ENCODE measurements at regions not wholly inside any gene's neighbourhood (a gene's known extent, or its start where the extent isn't known, plus 50 kb on each side); places are given as distances from the start of the nearest gene placed in this dataset.

- no peak overlapping the region for H2BK5ac ChIP-seq (ENCODE audit: insufficient read length, low read length)
- H3K79me2 ChIP-seq (ENCODE audit: insufficient read depth, low read length), result no peaks in the 10 kb centered on the region
- H2AK5ac ChIP-seq (ENCODE audit: insufficient read length, low read length), result no peak overlapping the region
- H2BK12ac ChIP-seq (ENCODE audit: insufficient read length, low read depth, low read length), result no peak overlapping the region
- Mint-ChIP-seq H3K4me1 (no peaks in the 10 kb centered on the region; a peak in 1 of 4 replicates), H3K9me3 (peaks cover 0 to 5% of the 10 kb centered on the region in 2 experiments; a peak in 2 of 5 replicates), H3K36me3 (ENCODE audit: insufficient read depth in 1 of 3, low read depth in 3 of 3) (no peaks in the 10 kb centered on the region; a peak in 1 of 7 replicates), H3K4me3 (no peak overlapping the region), H3K27me3 (ENCODE audit: low read depth) (peaks cover 6% of the 10 kb centered on the region), H3K27ac (no peak overlapping the region)
- H3K23ac ChIP-seq (ENCODE audit: insufficient read length, low read depth, low read length), result no peak overlapping the region
- no peak for DNase-seq
- no peak overlapping the region for H3K4me2 ChIP-seq (ENCODE audit: insufficient read depth, insufficient read length, low read length)
- no peak overlapping the region for H3K14ac ChIP-seq (ENCODE audit: insufficient read depth, low read length)
- H3K79me1 ChIP-seq (ENCODE audit: insufficient read depth, low read depth, low read length, poor library complexity, severe bottlenecking), result no peaks in the 10 kb centered on the region
- H4K5ac ChIP-seq (ENCODE audit: insufficient read length, low read depth, low read length), result no peak overlapping the region
- H3K9me3 ChIP-seq (ENCODE audit: control insufficient read depth, low read depth, low read length), result no peaks in the 10 kb centered on the region
- no CpG with 5 or more reads among the region's 2 CpGs for WGBS (ENCODE audit: extremely low coverage, insufficient read length, low lambda C conversion rate)
- no peaks in the 10 kb centered on the region for H3K4me1 ChIP-seq (ENCODE audit: insufficient read depth, low read length)
- H2BK15ac ChIP-seq (ENCODE audit: low read depth, low read length), result no peak overlapping the region
- no peak overlapping the region for H2BK120ac ChIP-seq (ENCODE audit: low read depth, low read length, poor library complexity, severe bottlenecking)
- no peak overlapping the region for H4K91ac ChIP-seq (ENCODE audit: insufficient read length, low read depth, low read length)
- H2AFZ ChIP-seq (ENCODE audit: low read length), result no peak overlapping the region
- H2BK20ac ChIP-seq (ENCODE audit: low read depth, low read length, poor library complexity, severe bottlenecking), result no peak overlapping the region
- H4K20me1 ChIP-seq (ENCODE audit: control insufficient read depth, insufficient read depth, insufficient read length), result no peaks in the 10 kb centered on the region
- H3T11ph ChIP-seq (ENCODE audit: low read length), result no peak overlapping the region
- H3K27me3 ChIP-seq (ENCODE audit: insufficient read depth, low read length), result no peaks in the 10 kb centered on the region
- H4K8ac ChIP-seq (replicated peaks; ENCODE audit: insufficient read length, low read depth, low read length), result no peak overlapping the region
- TF ChIP-seq CTCF (conservative IDR thresholded peaks at IDR 0.05), result no peak
- no peak overlapping the region for H3K9ac ChIP-seq (ENCODE audit: extremely low read depth, insufficient read length, low read length)
- no peak overlapping the region for H3K27ac ChIP-seq (ENCODE audit: insufficient read length, low read depth, low read length)
- no peaks in the 10 kb centered on the region for H3K23me2 ChIP-seq (ENCODE audit: insufficient read length, low read depth, low read length, poor library complexity, severe bottlenecking)
- no peak overlapping the region for H3K4ac ChIP-seq (ENCODE audit: low read depth, low read length)
- no peak overlapping the region for H3K18ac ChIP-seq (ENCODE audit: insufficient read length, low read depth, low read length)
- H3K56ac ChIP-seq (ENCODE audit: insufficient read length, low read depth, low read length), result no peak overlapping the region
Measured at GRCh38 chr10:85048644-85049043, 720.3 kb downstream of the CCSER2 start.

Data from H9 (cell line).